HepG2 (cell line): ENCODE measurements at regions not wholly inside any gene's neighbourhood (a gene's known extent, or its start where the extent isn't known, plus 50 kb on each side); places are given as distances from the start of the nearest gene placed in this dataset.

Experiments
- CREBL2 ChIP-seq: sonication (generic); formaldehyde crosslinking; IDR thresholded peaks from 2 replicates; pipeline ENCODE4 v1.8.1; 2023; ENCODE audit warnings: missing genetic modification reagents, mild to moderate bottlenecking, borderline replicate concordance
- DNMT3B ChIP-seq: conservative IDR thresholded peaks from 2 replicates; pipeline ENCODE4 v1.6.1; 2016; ENCODE audit warnings: missing biosample characterization, control low read depth
- DZIP1 ChIP-seq: sonication (generic); formaldehyde crosslinking; IDR thresholded peaks from 2 replicates; pipeline ENCODE4 v1.5.0; 2020; ENCODE audit warnings: mild to moderate bottlenecking, missing genetic modification reagents
- ELF4 ChIP-seq: sonication (generic); formaldehyde crosslinking; IDR thresholded peaks from 2 replicates; pipeline ENCODE4 v1.5.0; 2020; ENCODE audit warnings: missing genetic modification reagents, mild to moderate bottlenecking, moderate library complexity, borderline replicate concordance
- HMGXB4 ChIP-seq, 2 experiments: sonication (generic) in 1 of 2; formaldehyde crosslinking in 1 of 2; IDR thresholded peaks; 2 replicates each; pipeline versions ENCODE4 v1.4.0 to v1.6.1; 2018 to 2020; ENCODE audit warnings: missing genetic modification reagents in 2 of 2, borderline replicate concordance in 1 of 2, low read depth in 1 of 2, mild to moderate bottlenecking in 1 of 2, missing biosample characterization in 1 of 2
- MATR3 ChIP-seq: sonication (generic); formaldehyde crosslinking; IDR thresholded peaks from 2 replicates; pipeline ENCODE4 v1.4.0; 2020; ENCODE audit warnings: missing genetic modification reagents
- NRL ChIP-seq: sonication (generic); formaldehyde crosslinking; IDR thresholded peaks from 2 replicates; pipeline ENCODE4 v1.5.0; 2020; ENCODE audit warnings: missing genetic modification reagents, mild to moderate bottlenecking, moderate library complexity, borderline replicate concordance
- PBX2 ChIP-seq: IDR thresholded peaks from 2 replicates; pipeline ENCODE4 v1.6.1; 2016; ENCODE audit warnings: control low read depth
- SIX1 ChIP-seq: sonication (generic); formaldehyde crosslinking; IDR thresholded peaks from 2 replicates; pipeline ENCODE4 v1.4.0; 2020; ENCODE audit warnings: missing genetic modification reagents, borderline replicate concordance
- SNAPC5 ChIP-seq: sonication (generic); formaldehyde crosslinking; IDR thresholded peaks from 2 replicates; pipeline ENCODE4 v1.8.1; 2023; ENCODE audit warnings: mild to moderate bottlenecking, missing genetic modification reagents, borderline replicate concordance
- SRSF9 ChIP-seq: fragments of 200-400 bp; formaldehyde crosslinking; IDR thresholded peaks from 2 replicates; pipeline ENCODE4 v1.6.1; 2018; ENCODE audit warnings: borderline replicate concordance, mild to moderate bottlenecking, low read depth, low read length; ENCODE audit not compliant: insufficient read depth, poor library complexity, severe bottlenecking
- ZBTB3 ChIP-seq: sonication (generic); formaldehyde crosslinking; IDR thresholded peaks from 2 replicates; pipeline ENCODE4 v1.4.0; 2020; ENCODE audit warnings: low read depth, mild to moderate bottlenecking, moderate library complexity, missing genetic modification reagents, borderline replicate concordance
- ZBTB33 ChIP-seq: sonication (generic); formaldehyde crosslinking; IDR thresholded peaks from 2 replicates; pipeline ENCODE4 v1.4.0; 2020; ENCODE audit warnings: missing genetic modification reagents
- ZBTB44 ChIP-seq: sonication (generic); formaldehyde crosslinking; IDR thresholded peaks from 2 replicates; pipeline ENCODE4 v1.4.0; 2020; ENCODE audit warnings: missing genetic modification reagents
- ZNF326 ChIP-seq: sonication (generic); formaldehyde crosslinking; IDR thresholded peaks from 2 replicates; pipeline ENCODE4 v1.4.0; 2020; ENCODE audit warnings: missing genetic modification reagents, borderline replicate concordance
- ZNF570 ChIP-seq: sonication (generic); formaldehyde crosslinking; IDR thresholded peaks from 2 replicates; pipeline ENCODE4 v1.4.0; 2020; ENCODE audit warnings: mild to moderate bottlenecking, missing genetic modification reagents, borderline replicate concordance

GRCh38 chr6:1230689-1231605, 81.0 kb upstream of the FOXQ1 start (continued):
- TF ChIP-seq HMGXB4 (CRISPR knock-in tag; IDR thresholded peaks at IDR 0.05; ENCODE audit: borderline replicate concordance in 1 of 2, low read depth in 1 of 2) (peak in 1 of 2 experiments; percentile 65; a peak in 2 of 4 replicates), ZBTB33 (CRISPR knock-in tag) (peak; percentile 32; the same call in 1 of the 2 replicates), DNMT3B (no peak), ZNF326 (no peak), ELF4 (CRISPR knock-in tag) (no peak), SRSF9 (no peak), CREBL2 (no peak), ZNF570 (CRISPR knock-in tag) (0 out of 2 replicates have a peak, but pooled peaks have one; percentile 32), SIX1 (peak; percentile 82), ZBTB3 (CRISPR knock-in tag) (0 out of 2 replicates have a peak, but pooled peaks have one; percentile 57), ZBTB44 (CRISPR knock-in tag) (no peak), MATR3 (CRISPR knock-in tag) (no peak), DZIP1 (CRISPR knock-in tag) (no peak; the same call in 1 of the 2 replicates), PBX2 (CRISPR knock-in tag) (no peak), NRL (CRISPR knock-in tag) (no peak), SNAPC5 (no peak)
